Activated CD4-positive, alpha-beta T cell treated with anti-CD3 and anti-CD28 coated beads, Interleukin-2, amount 10 ng/mL, durations not matched to agents 24 days and 14 days (primary cell): ENCODE measurements at regions not wholly inside any gene's neighbourhood (a gene's known extent, or its start where the extent isn't known, plus 50 kb on each side); places are given as distances from the start of the nearest gene placed in this dataset.

Source experiments
- DNase-seq: peaks from one replicate; pipeline ENCODE4 v3.0.0; 2022
- H3K27ac Mint-ChIP-seq: one replicate; pipeline ENCODE4 v1.8.0; 2022; ENCODE audit warnings: mild to moderate bottlenecking, mixed read lengths
- H3K27me3 Mint-ChIP-seq: one replicate; pipeline ENCODE4 v1.8.0; 2022; ENCODE audit warnings: mixed read lengths
- H3K36me3 Mint-ChIP-seq: one replicate; pipeline ENCODE4 v1.8.0; 2022; ENCODE audit warnings: low read depth, mild to moderate bottlenecking, mixed read lengths
- H3K4me1 Mint-ChIP-seq: one replicate; pipeline ENCODE4 v1.8.0; 2021; ENCODE audit warnings: mixed read lengths
- H3K4me3 Mint-ChIP-seq: one replicate; pipeline ENCODE4 v1.8.0; 2022; ENCODE audit warnings: mild to moderate bottlenecking, moderate library complexity, mixed read lengths
- H3K9me3 Mint-ChIP-seq: one replicate; pipeline ENCODE4 v1.8.0; 2021; ENCODE audit warnings: mixed read lengths
- intact Hi-C: fragments of 100-400 bp; cut with micrococcal nuclease; formaldehyde crosslinking; loops from one replicate; pipeline ENCODE4 v1.15.1; 2023

DNA sequence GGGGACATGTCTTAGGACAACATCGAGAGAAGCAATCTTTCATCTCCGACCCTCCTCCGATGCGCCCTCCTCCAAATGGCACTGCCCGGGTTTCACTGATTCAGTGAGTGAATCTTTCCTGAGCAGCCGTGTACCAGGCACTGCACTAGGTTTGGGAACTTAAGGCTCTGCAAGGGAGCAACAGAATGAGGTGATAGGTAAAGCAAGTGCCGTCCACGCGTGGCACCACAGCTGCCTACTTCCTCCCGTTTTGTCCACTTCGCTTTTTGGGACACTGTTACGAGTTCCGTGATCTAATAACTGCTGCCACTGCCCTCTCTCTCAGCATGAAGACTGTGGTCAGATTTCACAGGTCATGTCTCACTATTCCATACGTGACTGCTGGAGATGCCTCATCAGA is 131.0 kb downstream of the TEX29 start:
- intact Hi-C loops, result no loop called here
- H3K4me1 Mint-ChIP-seq, result no peaks in the 10 kb centered on the region
- no peak for DNase-seq
- no peaks in the 10 kb centered on the region for H3K27me3 Mint-ChIP-seq
- H3K9me3 Mint-ChIP-seq, result no peaks in the 10 kb centered on the region
- no peak overlapping the region for H3K27ac Mint-ChIP-seq
- H3K4me3 Mint-ChIP-seq, result no peak overlapping the region
- H3K36me3 Mint-ChIP-seq, result no peaks in the 10 kb centered on the region

DNA sequence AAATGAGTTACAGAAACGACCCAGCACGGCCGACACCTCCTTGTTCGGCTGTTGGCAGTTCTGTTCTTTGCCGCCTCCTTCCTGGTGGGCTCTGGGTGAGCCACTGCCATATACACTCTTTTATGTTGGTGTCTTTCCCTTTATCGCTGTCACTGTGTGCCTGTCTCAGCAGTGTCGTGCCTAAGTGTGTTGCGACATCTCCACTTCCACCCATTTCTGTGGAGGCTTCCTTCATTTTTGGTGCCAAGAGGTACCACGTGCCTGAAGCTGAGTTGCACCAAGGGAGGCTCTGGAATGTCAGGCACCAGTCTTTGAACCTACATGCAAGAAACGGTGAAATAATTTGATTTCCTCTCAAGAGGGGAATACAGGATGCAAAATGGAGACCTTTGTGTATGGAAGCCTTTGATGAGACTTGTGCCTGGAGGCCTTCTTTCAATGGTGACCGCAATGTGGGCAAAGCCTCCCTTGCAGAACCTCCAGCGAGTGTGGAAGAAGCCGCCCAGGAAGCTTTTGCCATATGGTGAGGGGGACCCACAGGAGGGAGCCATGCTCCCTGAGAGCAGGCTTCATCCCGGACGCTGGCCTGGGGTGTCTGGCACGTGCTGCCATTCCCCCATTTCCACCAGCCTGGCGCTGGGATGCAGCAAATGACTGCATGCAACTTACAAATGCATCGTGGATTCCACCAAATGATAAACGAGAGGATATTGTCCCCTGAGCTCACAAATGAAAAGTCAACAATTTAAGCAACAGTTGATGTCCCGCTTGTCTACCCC is 136.2 kb downstream of the TEX29 start:
- DNase-seq, result no peak
- Mint-ChIP-seq H3K27ac (no peak overlapping the region), H3K9me3 (no peaks in the 10 kb centered on the region), H3K4me1 (peaks cover 2% of the 10 kb centered on the region), H3K4me3 (no peak overlapping the region), H3K36me3 (no peaks in the 10 kb centered on the region), H3K27me3 (peaks cover 2% of the 10 kb centered on the region)
- intact Hi-C loops, result no loop called here

DNA sequence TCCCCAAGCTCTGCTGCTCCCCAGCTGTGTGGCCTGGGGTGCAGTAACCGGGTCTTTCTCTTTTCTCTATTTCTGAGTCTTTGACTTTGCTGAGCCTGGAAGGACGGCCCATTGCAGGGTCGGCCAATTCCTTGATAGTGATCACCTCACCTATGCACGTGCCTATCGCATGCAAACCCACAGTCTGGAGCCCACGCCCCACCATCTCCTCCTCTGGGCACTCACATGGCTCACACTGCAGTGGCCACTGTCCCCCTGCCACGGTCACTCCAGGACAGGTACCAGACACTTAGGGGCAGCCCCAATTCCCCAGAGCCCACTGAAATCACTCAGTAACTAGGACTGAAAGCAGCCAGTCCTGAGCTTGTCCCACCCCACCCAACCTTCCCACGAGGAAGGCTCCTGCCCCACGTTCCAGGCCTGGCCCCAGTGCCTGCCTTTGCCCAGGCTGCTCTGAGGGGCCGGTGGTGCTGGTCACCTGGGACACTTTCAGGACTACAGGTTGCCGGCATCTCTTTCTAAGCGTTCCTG is 137.6 kb downstream of the TEX29 start:
- H3K9me3 Mint-ChIP-seq, result no peaks in the 10 kb centered on the region
- intact Hi-C loops, result no loop called here
- DNase-seq, result no peak

DNA sequence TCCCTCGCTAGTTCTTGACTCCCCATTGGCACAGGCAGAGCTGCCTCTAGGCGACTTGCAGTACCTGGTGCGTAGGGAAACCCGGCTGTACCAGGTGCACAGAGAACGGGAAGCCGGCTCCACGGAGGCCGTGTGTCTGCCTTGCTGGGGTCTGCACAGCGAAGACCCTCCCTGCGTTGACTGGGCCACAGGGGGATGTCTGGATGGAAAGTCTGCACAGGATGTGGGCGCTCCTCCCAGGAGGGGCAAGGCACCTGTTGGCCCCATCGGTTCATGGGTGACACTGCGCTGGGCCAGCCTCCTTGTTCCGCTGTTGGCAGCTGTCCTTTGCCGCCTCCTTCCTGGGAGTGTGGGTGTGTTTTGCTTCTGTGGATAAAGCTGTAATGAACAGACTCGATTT is 138.3 kb downstream of the TEX29 start:
- Mint-ChIP-seq H3K4me1 (peaks cover 2% of the 10 kb centered on the region), H3K27me3 (peaks cover 6% of the 10 kb centered on the region), H3K9me3 (no peaks in the 10 kb centered on the region), H3K27ac (no peak overlapping the region), H3K36me3 (no peaks in the 10 kb centered on the region), H3K4me3 (no peak overlapping the region)
- intact Hi-C loops, result no loop called here
- DNase-seq, result no peak

More for the DNA sequence above, 137.6 kb downstream of the TEX29 start:
- Mint-ChIP-seq H3K27ac (no peak overlapping the region), H3K27me3 (peaks cover 2% of the 10 kb centered on the region), H3K4me1 (peaks cover 2% of the 10 kb centered on the region), H3K4me3 (no peak overlapping the region), H3K36me3 (no peaks in the 10 kb centered on the region)

DNA sequence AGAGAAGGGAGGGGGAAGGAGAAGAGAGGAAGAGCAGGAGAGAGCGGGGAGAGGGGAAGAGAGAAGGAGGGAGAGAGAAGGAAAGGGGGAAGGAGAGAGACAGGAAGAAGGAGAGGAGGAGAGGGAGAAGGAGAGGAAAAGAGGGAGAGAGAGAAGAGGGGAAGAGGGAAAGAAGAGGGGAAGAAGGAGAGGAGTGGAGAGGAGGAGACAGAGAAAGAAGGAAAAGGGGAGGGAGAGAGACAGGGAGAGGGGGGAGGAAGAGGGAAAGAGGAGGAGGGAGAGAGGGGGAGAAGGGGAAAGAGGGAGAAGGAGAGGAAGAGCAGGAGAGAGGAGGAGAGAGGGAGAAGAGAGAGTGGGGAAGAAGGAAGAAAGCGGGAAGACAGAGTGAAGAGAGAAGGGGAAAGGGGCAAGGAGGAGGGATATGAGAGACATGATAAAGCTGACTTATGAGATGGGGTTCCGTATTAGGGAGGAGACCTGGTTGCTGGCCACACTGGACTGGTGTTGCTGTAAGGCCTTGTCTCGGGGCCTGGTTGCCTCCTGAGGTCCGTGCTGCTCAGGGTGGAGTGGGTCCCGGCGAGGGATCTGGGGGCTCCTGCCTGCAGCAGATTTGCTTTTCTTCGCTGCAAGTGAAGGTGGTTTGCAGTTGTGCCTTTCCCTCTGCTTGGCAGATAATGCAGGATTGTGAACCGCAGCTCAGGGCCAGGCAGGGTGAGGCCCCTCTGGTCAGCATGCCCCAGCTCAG is 139.5 kb downstream of the TEX29 start:
- H3K27me3 Mint-ChIP-seq, result peaks cover 13% of the 10 kb centered on the region
- H3K4me3 Mint-ChIP-seq, result no peak overlapping the region
- H3K4me1 Mint-ChIP-seq, result peaks cover 2% of the 10 kb centered on the region
- H3K27ac Mint-ChIP-seq, result no peak overlapping the region
- intact Hi-C loops, result no loop called here
- H3K9me3 Mint-ChIP-seq, result no peaks in the 10 kb centered on the region
- no peaks in the 10 kb centered on the region for H3K36me3 Mint-ChIP-seq
- no peak for DNase-seq

DNA sequence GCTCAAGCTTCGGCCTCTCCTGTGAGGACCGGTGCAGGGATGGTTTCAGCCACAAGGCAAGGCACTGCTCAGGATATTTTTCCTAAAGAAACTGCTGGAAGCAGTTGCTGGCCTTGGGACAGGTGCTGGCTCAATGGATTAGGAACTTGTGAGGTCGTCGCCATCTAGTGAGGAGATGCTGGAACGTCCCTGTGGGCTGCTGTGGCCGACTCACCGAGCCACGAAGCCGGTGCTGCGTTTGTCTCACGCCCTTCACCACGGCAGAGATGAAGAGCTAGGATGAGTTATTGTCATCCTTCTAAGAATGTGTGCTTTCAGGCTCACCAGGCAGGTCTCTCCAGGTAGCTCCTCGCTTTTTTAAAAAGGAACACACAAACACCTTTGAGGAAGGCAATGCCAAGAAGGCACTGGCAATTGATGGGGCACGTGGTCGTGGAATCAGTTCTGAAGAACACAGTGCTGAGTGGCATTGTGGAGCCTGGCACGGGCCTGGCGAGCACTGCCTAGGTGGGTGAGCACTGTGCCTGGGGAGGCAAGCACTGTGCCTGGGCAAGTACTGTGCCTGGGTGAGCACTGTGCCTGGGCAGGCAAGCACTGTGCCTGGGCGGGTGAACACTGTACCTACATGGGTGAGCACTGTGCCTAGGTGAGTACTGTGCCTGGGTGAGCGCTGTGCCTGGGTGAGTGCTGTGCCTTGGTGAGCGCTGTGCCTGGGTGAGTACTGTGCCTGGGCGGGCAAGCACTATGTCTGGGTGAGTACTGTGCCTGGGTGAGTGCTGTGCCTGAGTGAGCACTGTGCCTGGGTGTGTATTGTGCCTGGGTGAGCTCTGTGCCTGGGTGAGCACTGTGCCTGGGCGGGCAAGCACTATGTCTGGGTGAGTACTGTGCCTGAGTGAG is 140.4 kb downstream of the TEX29 start:
- DNase-seq, result peak; percentile 58
- Mint-ChIP-seq H3K27ac (no peak overlapping the region), H3K4me3 (no peak overlapping the region), H3K4me1 (peaks cover 2% of the 10 kb centered on the region), H3K27me3 (peaks cover 15% of the 10 kb centered on the region), H3K36me3 (no peaks in the 10 kb centered on the region), H3K9me3 (no peaks in the 10 kb centered on the region)
- intact Hi-C loops, result no loop called here

DNA sequence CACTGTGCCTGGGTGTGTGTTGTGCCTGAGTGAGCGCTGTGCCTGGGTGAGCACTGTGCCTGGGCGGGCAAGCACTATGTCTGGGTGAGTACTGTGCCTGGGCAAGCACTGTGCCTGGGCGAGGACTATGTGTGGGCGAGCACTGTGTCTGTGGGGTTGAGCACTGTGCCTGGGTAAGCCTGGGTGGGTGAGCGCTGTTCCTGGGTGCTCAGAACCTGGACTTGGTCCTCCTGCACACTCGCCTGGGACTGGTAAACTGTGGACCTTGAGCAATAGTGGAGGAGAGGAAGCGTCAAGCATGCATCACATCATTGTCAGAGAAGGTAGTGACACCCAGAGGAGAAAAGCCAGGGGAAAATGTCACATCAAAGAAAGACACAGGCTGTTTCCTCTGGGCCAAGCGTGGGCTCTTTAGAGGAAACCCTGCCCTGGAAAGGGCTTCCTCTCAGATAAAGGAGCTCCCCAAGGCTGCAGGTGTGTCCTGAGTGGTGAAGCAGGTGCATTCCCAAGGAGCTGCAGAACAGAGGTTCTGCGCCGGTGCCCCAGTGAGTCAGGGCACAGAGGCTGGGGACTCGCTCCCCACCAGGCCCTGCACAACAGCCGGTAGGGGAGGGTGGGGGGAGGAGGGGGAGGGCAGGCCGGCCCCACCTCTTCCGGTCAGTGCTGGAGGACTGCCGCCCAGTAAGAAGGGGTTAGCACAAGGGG is 141.2 kb downstream of the TEX29 start:
- H3K27ac Mint-ChIP-seq, result no peak overlapping the region
- H3K36me3 Mint-ChIP-seq, result no peaks in the 10 kb centered on the region
- H3K27me3 Mint-ChIP-seq, result peaks cover 15% of the 10 kb centered on the region
- no peak overlapping the region for H3K4me3 Mint-ChIP-seq
- intact Hi-C loops, result no loop called here
- DNase-seq, result no peak
- H3K9me3 Mint-ChIP-seq, result no peaks in the 10 kb centered on the region
- H3K4me1 Mint-ChIP-seq, result peaks cover 2% of the 10 kb centered on the region

DNA sequence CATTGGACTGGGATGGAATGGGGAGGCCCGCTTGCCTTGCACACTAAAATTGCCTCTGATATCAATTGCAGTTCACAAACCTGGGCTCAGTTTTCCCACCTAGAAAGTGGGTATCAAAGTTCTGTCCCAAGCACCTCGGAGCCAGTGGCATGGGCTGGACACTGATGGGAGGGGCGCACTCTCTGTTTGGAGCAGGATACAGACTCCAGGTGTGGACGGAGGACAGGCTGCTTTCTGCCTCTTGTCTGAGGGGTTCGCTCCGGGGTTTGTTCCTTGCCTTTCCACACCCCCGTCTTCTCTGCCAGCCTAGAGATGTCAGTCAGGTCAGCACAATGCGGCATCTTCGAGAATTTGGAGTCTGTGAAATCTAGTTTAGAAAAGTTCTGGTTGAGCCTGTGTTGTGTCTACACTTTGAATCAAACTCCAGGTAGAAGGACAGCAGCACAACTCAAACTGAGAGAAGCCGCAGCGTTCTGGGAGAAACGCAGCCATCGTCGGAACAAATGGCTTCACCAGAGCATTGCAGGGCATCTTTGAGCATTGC is 141.9 kb downstream of the TEX29 start:
- DNase-seq, result no peak
- peaks cover 2% of the 10 kb centered on the region for H3K4me1 Mint-ChIP-seq
- H3K27ac Mint-ChIP-seq, result no peak overlapping the region
- peaks cover 17% of the 10 kb centered on the region for H3K27me3 Mint-ChIP-seq
- intact Hi-C loops, result no loop called here
- H3K36me3 Mint-ChIP-seq, result no peaks in the 10 kb centered on the region
- H3K9me3 Mint-ChIP-seq, result no peaks in the 10 kb centered on the region
- no peak overlapping the region for H3K4me3 Mint-ChIP-seq

DNA sequence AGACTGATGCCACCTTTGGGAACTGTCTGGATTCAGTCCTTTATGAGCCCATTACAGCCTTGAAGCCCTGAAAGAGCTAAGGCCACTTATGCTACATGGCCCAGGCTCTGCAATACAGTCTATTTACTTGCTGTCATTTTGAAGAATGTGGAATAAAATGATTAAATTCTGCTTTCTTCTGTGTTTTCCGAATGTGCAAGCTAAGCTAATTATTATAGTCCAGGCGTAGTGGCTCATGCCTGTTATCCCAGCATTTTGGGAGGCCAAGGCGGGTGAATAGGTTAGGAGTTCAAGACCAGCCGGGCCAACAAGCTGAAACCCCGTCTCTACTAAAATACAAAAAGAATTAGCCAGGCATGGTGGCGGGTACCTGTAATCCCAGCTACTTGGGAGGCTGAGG is 142.5 kb downstream of the TEX29 start:
- Mint-ChIP-seq H3K4me1 (peaks cover 2% of the 10 kb centered on the region), H3K4me3 (no peak overlapping the region), H3K9me3 (no peaks in the 10 kb centered on the region), H3K27me3 (peaks cover 17% of the 10 kb centered on the region), H3K27ac (no peak overlapping the region), H3K36me3 (no peaks in the 10 kb centered on the region)
- no peak for DNase-seq
- intact Hi-C loops, result no loop called here

DNA sequence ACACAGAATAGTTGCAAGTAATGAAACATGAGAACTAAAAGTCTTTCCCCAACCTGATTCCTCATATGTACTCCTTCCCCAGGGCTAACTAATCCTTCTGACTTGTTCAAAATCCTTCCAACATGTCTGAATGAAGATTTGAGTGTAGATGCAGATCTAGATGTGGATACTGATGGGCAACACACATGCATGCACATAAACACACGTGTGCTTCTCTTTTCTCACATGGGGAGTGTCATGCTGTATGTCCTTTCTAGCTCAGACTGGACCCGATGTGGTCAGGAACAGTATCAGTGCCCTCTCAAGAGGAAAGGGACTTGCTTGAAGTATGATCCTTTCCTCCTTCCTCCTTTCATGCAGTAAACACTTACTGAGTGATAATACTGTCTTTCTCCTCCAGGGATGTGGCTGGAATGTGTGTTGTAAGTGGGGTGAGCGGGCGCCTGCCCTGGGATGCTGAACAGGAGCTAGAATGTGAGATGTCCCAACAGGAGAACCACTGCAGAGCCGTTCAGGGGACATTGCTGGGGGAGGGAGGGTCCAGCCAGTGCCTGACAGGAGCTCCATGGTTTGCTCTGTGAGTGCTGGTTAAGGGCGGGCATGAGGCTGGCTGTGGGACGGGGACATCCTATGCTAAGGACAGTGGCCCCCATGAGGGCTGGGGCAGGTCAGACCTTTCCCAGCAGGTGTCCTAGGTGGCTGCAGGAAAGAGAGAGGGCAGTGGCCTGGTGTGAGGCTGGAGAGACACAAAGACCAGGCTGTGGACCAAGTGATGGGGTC is 146.9 kb downstream of the TEX29 start:
- no peak for DNase-seq
- no peaks in the 10 kb centered on the region for H3K36me3 Mint-ChIP-seq
- peaks cover 15% of the 10 kb centered on the region for H3K27me3 Mint-ChIP-seq
- H3K4me3 Mint-ChIP-seq, result no peak overlapping the region
- no peaks in the 10 kb centered on the region for H3K9me3 Mint-ChIP-seq
- no peaks in the 10 kb centered on the region for H3K4me1 Mint-ChIP-seq
- H3K27ac Mint-ChIP-seq, result no peak overlapping the region
- intact Hi-C loops, result no loop called here

DNA sequence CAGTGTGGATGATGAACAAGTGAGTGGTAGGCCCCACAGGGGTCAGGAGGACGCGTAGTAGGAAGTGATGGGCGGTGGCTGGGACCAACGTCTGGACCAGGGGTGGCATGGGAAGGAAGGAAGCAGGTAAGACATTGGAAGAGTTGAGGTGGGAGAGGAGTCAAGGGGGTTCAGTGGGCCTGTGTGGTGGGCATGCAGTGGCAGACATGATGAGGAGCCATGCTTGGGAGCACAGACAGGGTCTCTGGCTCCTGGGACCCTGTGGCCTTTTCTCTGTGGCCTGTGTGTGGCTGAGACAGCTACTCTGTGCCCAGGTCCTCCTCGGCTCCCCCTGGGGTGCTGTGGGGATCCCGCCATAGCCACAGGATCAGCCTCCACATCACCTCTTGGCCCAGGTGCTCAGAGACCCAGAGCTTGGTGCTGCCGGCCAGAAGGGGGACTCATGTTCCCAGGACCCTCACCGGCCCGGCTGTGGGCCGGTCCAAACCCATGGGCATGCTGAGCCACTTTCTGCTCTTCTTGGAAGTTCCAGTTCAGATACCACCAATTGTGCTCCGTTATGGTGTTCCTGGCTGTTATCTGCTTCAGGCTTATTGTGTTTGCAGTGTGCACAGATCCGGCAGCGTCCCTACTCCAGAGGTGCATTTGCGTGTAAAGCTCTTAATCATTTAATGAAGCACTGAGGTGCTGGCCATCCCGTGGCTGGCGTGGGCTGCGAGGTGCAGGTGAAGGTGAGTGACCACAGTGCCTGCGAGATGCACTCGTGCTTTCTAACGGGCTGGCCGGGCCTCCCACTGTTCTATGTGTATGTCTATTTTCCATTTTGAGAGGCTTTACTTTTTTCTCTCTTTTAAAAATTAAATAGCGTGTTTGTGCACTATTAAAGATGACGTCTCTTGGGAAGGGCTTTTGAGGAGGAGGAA is 147.9 kb downstream of the TEX29 start:
- no peak for DNase-seq
- H3K27ac Mint-ChIP-seq, result no peak overlapping the region

DNA sequence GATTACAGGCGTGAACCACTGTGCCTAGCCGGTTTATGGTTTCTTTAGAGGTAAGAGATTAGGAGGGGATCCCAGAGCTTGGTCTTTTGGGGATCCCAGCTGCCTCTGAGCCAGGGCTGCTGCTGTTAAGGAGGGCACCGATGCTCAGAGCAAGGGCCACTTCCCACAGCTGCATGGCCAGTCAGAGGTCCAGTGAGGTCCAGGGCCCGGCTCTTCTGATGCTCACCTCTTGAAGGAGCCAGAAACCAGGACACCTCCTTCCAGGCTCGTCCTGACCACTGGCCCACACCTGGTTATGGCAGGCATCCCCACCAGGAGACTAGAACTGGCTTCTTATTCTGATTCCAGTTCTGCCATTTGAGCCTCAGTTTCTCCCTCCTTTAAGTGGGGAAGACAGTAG is 149.0 kb downstream of the TEX29 start:
- Mint-ChIP-seq H3K27ac (no peak overlapping the region), H3K4me3 (no peak overlapping the region), H3K27me3 (peaks cover 7% of the 10 kb centered on the region), H3K4me1 (no peaks in the 10 kb centered on the region), H3K36me3 (no peaks in the 10 kb centered on the region), H3K9me3 (no peaks in the 10 kb centered on the region)
- DNase-seq, result no peak
- intact Hi-C loops, result no loop called here

More for the DNA sequence above, 147.9 kb downstream of the TEX29 start:
- peaks cover 15% of the 10 kb centered on the region for H3K27me3 Mint-ChIP-seq
- no peaks in the 10 kb centered on the region for H3K4me1 Mint-ChIP-seq
- H3K36me3 Mint-ChIP-seq, result no peaks in the 10 kb centered on the region
- no peaks in the 10 kb centered on the region for H3K9me3 Mint-ChIP-seq
- intact Hi-C loops, result no loop called here
- H3K4me3 Mint-ChIP-seq, result no peak overlapping the region
